T-cell (primary cell): ENCODE measurements at regions not wholly inside any gene's neighbourhood (a gene's known extent, or its start where the extent isn't known, plus 50 kb on each side); places are given as distances from the start of the nearest gene placed in this dataset.

Source experiments
- ATAC-seq, 4 experiments: fragments of 200-7000 bp in 3 of 4; fragments of 150-1000 bp in 1 of 4; cut with Tn5 transposase; replicated peaks in 1 of 4; 1 replicate in 3 of 4; 2 replicates in 1 of 4; pipeline ENCODE4 v1.10.0; 2021; ENCODE audit warnings: moderate library complexity in 3 of 4, mild to moderate bottlenecking in 2 of 4, moderate number of reproducible peaks in 1 of 4
- CTCF ChIA-PET, 2 donors: fragments of 300-600 bp; sonication (Branson Sonifier 250); formaldehyde crosslinking; loops; one replicate each; lab custom pipeline; 2022; ENCODE audit warnings: antibody characterized with exemption in 2 of 2; lab: Charles Lee
- POLR2A ChIA-PET, 2 donors: fragments of 300-600 bp; sonication (Branson Sonifier 250); formaldehyde crosslinking; loops; one replicate each; lab custom pipeline; 2022; ENCODE audit warnings: antibody characterized with exemption in 2 of 2; lab: Charles Lee
- DNase-seq, 35 experiments: peaks; one replicate each; pipeline versions ENCODE4 v3.0.0 to v3.0.0-alpha.2; 2013 to 2023
- H3K27ac ChIP-seq: one replicate; pipeline ENCODE4 v1.5.1; 2013; ENCODE audit warnings: low read length
- H3K27me3 ChIP-seq, 2 experiments: replicated peaks in 1 of 2; 1 replicate in 1 of 2; 2 replicates in 1 of 2; pipeline versions ENCODE4 v1.6.1 to v1.7.0; 2013; ENCODE audit warnings: low read length in 1 of 2, mixed read lengths in 1 of 2; ENCODE audit not compliant: control insufficient read depth in 2 of 2, insufficient read depth in 2 of 2; ENCODE audit errors: extremely low read depth in 1 of 2
- H3K36me3 ChIP-seq, 2 donors: 1 replicate in 1 of 2; 2 replicates in 1 of 2; pipeline versions ENCODE4 v1.6.1 to v1.7.0; 2013; ENCODE audit warnings: low read length in 1 of 2; ENCODE audit not compliant: control insufficient read depth in 2 of 2, insufficient read depth in 1 of 2; ENCODE audit errors: extremely low read depth in 1 of 2
- H3K4me1 ChIP-seq, 2 experiments: 1 replicate in 1 of 2; 2 replicates in 1 of 2; pipeline versions ENCODE4 v1.6.1 to v1.7.0; 2013; ENCODE audit warnings: low read length in 2 of 2, mixed read lengths in 1 of 2; ENCODE audit not compliant: insufficient read depth in 2 of 2, control insufficient read depth in 1 of 2; ENCODE audit errors: extremely low read depth in 1 of 2
- H3K4me3 ChIP-seq, 2 donors: 1 replicate in 1 of 2; 2 replicates in 1 of 2; pipeline versions ENCODE4 v1.5.1 to v1.7.0; 2013; ENCODE audit warnings: mild to moderate bottlenecking in 2 of 2, low read length in 1 of 2, moderate library complexity in 1 of 2; ENCODE audit not compliant: control insufficient read depth in 1 of 2; ENCODE audit errors: extremely low read depth in 1 of 2
- H3K9me3 ChIP-seq: 2 replicates; pipeline ENCODE4 v1.7.0; 2013
- H3K27ac Mint-ChIP-seq, 2 donors: one replicate each; pipeline ENCODE4 v1.8.0; 2020 to 2021; ENCODE audit warnings: mild to moderate bottlenecking in 2 of 2, mixed read lengths in 2 of 2
- H3K27me3 Mint-ChIP-seq, 2 donors: one replicate each; pipeline ENCODE4 v1.8.0; 2021 to 2022; ENCODE audit warnings: mixed read lengths in 2 of 2
- H3K36me3 Mint-ChIP-seq: one replicate; pipeline ENCODE4 v1.8.0; 2021; ENCODE audit warnings: mixed read lengths
- H3K4me1 Mint-ChIP-seq, 3 donors: one replicate each; pipeline ENCODE4 v1.8.0; 2020 to 2022; ENCODE audit warnings: mixed read lengths in 3 of 3, mild to moderate bottlenecking in 1 of 3
- H3K4me3 Mint-ChIP-seq, 3 donors: one replicate each; pipeline ENCODE4 v1.8.0; 2020 to 2022; ENCODE audit warnings: mild to moderate bottlenecking in 3 of 3, mixed read lengths in 3 of 3, moderate library complexity in 3 of 3
- H3K9me3 Mint-ChIP-seq, 3 donors: one replicate each; pipeline ENCODE4 v1.8.0; 2020 to 2022; ENCODE audit warnings: mixed read lengths in 3 of 3
- WGBS: methylation state at CpG from one replicate; pipeline ENCODE4 v1.1.5; 2013; ENCODE audit warnings: missing lambda C conversion rate; ENCODE audit not compliant: insufficient coverage; 5-methylcytosine and 5-hydroxymethylcytosine counted together

GRCh38 chr2:4828682-4829374 lies 863.4 kb upstream of the SOX11 start:
- Histone ChIP-seq H3K27me3 (no peaks in the 10 kb centered on the region), H3K9me3 (no peaks in the 10 kb centered on the region), H3K4me1 (no peaks in the 10 kb centered on the region), H3K27ac (no peak overlapping the region), H3K4me3 (no peak overlapping the region), H3K36me3 (no peaks in the 10 kb centered on the region)
- Mint-ChIP-seq H3K36me3 (no peaks in the 10 kb centered on the region), H3K9me3 (peaks cover 5 to 9% (median 6%) of the 10 kb centered on the region in 3 donors), H3K27ac (no peak overlapping the region), H3K27me3 (no peaks in the 10 kb centered on the region), H3K4me3 (no peak overlapping the region), H3K4me1 (no peaks in the 10 kb centered on the region)
- WGBS = 100% methylated on average over 2 of the region's 8 CpGs
- POLR2A ChIA-PET = no interaction called here
- CTCF ChIA-PET = no interaction called here
- no peak for DNase-seq
- no peak for ATAC-seq

GRCh38 chr2:4831751-4832150 lies 860.4 kb upstream of the SOX11 start:
- Mint-ChIP-seq H3K9me3 (peaks cover 9 to 10% (median 9%) of the 10 kb centered on the region in 3 donors), H3K4me3 (no peak overlapping the region), H3K27ac (no peak overlapping the region), H3K4me1 (no peaks in the 10 kb centered on the region), H3K27me3 (no peaks in the 10 kb centered on the region), H3K36me3 (no peaks in the 10 kb centered on the region)
- Histone ChIP-seq H3K36me3 (no peaks in the 10 kb centered on the region), H3K9me3 (no peaks in the 10 kb centered on the region), H3K4me3 (no peak overlapping the region), H3K27me3 (no peaks in the 10 kb centered on the region), H3K27ac (no peak overlapping the region), H3K4me1 (no peaks in the 10 kb centered on the region)
- no peak for ATAC-seq
- no peak for DNase-seq
- CTCF ChIA-PET = no interaction called here
- POLR2A ChIA-PET = no interaction called here

- ChIA-PET POLR2A (no interaction called here), CTCF (no interaction called here)
- no peaks in the 10 kb centered on the region for H3K36me3 ChIP-seq
- ATAC-seq = no peak
- H3K4me1 ChIP-seq = no peaks in the 10 kb centered on the region
- H3K4me3 Mint-ChIP-seq = no peak overlapping the region
- H3K36me3 Mint-ChIP-seq = no peaks in the 10 kb centered on the region
- no peak overlapping the region for H3K4me3 ChIP-seq
- no peaks in the 10 kb centered on the region for H3K4me1 Mint-ChIP-seq
- no peaks in the 10 kb centered on the region for H3K27me3 Mint-ChIP-seq
- no peak for DNase-seq
- 71% methylated on average over 1 of the region's 5 CpGs for WGBS
- no peak overlapping the region for H3K27ac ChIP-seq
- H3K27ac Mint-ChIP-seq = no peak overlapping the region
- H3K9me3 ChIP-seq = no peaks in the 10 kb centered on the region
- peaks cover 7 to 12% (median 9%) of the 10 kb centered on the region in 3 donors for H3K9me3 Mint-ChIP-seq
- H3K27me3 ChIP-seq = no peaks in the 10 kb centered on the region
Observed at GRCh38 chr2:4832642-4833041, 859.5 kb upstream of the SOX11 start.

- WGBS = no CpG with 5 or more reads among the region's 2 CpGs
- H3K27ac Mint-ChIP-seq = no peak overlapping the region
- H3K4me3 Mint-ChIP-seq = no peak overlapping the region
- CTCF ChIA-PET = no interaction called here
- POLR2A ChIA-PET = no interaction called here
- Histone ChIP-seq H3K4me1 (no peaks in the 10 kb centered on the region), H3K4me3 (no peak overlapping the region), H3K9me3 (no peaks in the 10 kb centered on the region), H3K27ac (no peak overlapping the region), H3K27me3 (no peaks in the 10 kb centered on the region), H3K36me3 (no peaks in the 10 kb centered on the region)
- H3K9me3 Mint-ChIP-seq = peaks cover 8 to 16% (median 16%) of the 10 kb centered on the region in 3 donors
- no peaks in the 10 kb centered on the region for H3K27me3 Mint-ChIP-seq
- H3K4me1 Mint-ChIP-seq = no peaks in the 10 kb centered on the region
- no peaks in the 10 kb centered on the region for H3K36me3 Mint-ChIP-seq
- ATAC-seq (no peak), DNase-seq (no peak)
Observed at GRCh38 chr2:4838626-4839025, 853.6 kb upstream of the SOX11 start.

- WGBS = no CpG with 5 or more reads among the region's 2 CpGs
- Histone ChIP-seq H3K9me3 (no peaks in the 10 kb centered on the region), H3K4me1 (no peaks in the 10 kb centered on the region), H3K4me3 (no peak overlapping the region), H3K27ac (no peak overlapping the region), H3K27me3 (no peaks in the 10 kb centered on the region), H3K36me3 (no peaks in the 10 kb centered on the region)
- H3K27me3 Mint-ChIP-seq = no peaks in the 10 kb centered on the region
- no peaks in the 10 kb centered on the region for H3K4me1 Mint-ChIP-seq
- no peak overlapping the region for H3K4me3 Mint-ChIP-seq
- no peak for ATAC-seq
- H3K27ac Mint-ChIP-seq = no peak overlapping the region
- H3K9me3 Mint-ChIP-seq = peaks cover 6 to 24% (median 24%) of the 10 kb centered on the region in 3 donors
- POLR2A ChIA-PET = no interaction called here
- CTCF ChIA-PET = no interaction called here
- DNase-seq = no peak
- H3K36me3 Mint-ChIP-seq = no peaks in the 10 kb centered on the region
Observed at GRCh38 chr2:4840791-4841190, 851.4 kb upstream of the SOX11 start.

- ChIA-PET POLR2A (no interaction called here), CTCF (no interaction called here)
- ATAC-seq = no peak
- 34% methylated on average over 4 of the region's 6 CpGs for WGBS
- Mint-ChIP-seq H3K27ac (no peak overlapping the region), H3K4me1 (no peaks in the 10 kb centered on the region), H3K27me3 (no peaks in the 10 kb centered on the region), H3K36me3 (no peaks in the 10 kb centered on the region), H3K4me3 (no peak overlapping the region), H3K9me3 (peaks cover 9 to 27% (median 17%) of the 10 kb centered on the region in 3 donors)
- DNase-seq = no peak
- Histone ChIP-seq H3K36me3 (no peaks in the 10 kb centered on the region), H3K4me3 (no peak overlapping the region), H3K4me1 (no peaks in the 10 kb centered on the region), H3K27ac (no peak overlapping the region), H3K27me3 (no peaks in the 10 kb centered on the region), H3K9me3 (no peaks in the 10 kb centered on the region)
Observed at GRCh38 chr2:4844881-4845280, 847.3 kb upstream of the SOX11 start.

GRCh38 chr2:4862031-4862430 lies 830.2 kb upstream of the SOX11 start:
- WGBS = no CpG with 5 or more reads among the region's 3 CpGs
- H3K27ac Mint-ChIP-seq = no peak overlapping the region
- ATAC-seq = no peak
- CTCF ChIA-PET = no interaction called here
- no peak overlapping the region for H3K4me3 ChIP-seq
- no peak overlapping the region for H3K27ac ChIP-seq
- no peaks in the 10 kb centered on the region for H3K27me3 ChIP-seq
- H3K4me3 Mint-ChIP-seq = no peak overlapping the region
- H3K4me1 Mint-ChIP-seq = no peaks in the 10 kb centered on the region
- POLR2A ChIA-PET = no interaction called here
- H3K4me1 ChIP-seq = no peaks in the 10 kb centered on the region
- no peaks in the 10 kb centered on the region for H3K9me3 ChIP-seq
- no peak for DNase-seq
- no peaks in the 10 kb centered on the region for H3K27me3 Mint-ChIP-seq
- H3K36me3 ChIP-seq = no peaks in the 10 kb centered on the region
- no peaks in the 10 kb centered on the region for H3K36me3 Mint-ChIP-seq
- peaks cover 5 to 15% (median 14%) of the 10 kb centered on the region in 3 donors for H3K9me3 Mint-ChIP-seq
